Stimulated activated CD8-positive, alpha-beta memory T cell treated with anti-CD3 and anti-CD28 coated beads, Interleukin-15, amount 100 ng/mL, for 48 hours (primary cell): ENCODE measurements at regions not wholly inside any gene's neighbourhood (a gene's known extent, or its start where the extent isn't known, plus 50 kb on each side); places are given as distances from the start of the nearest gene placed in this dataset.

ENCODE experiments used
- DNase-seq, 2 donors: peaks; one replicate each; pipeline ENCODE4 v3.0.0-alpha.2; 2020; ENCODE audit warnings: low read depth in 2 of 2

- no peak for DNase-seq
Measured at GRCh38 chr13:33891196-33891742, 73.3 kb downstream of the RFC3 start.

- no peak for DNase-seq
Measured at GRCh38 chr13:33893559-33893958, 75.6 kb downstream of the RFC3 start.

GRCh38 chr13:33904431-33904830 lies 86.5 kb downstream of the RFC3 start:
- no peak for DNase-seq

GRCh38 chr13:33908116-33908515 lies 90.2 kb downstream of the RFC3 start:
- no peak for DNase-seq

- no peak for DNase-seq
Measured at GRCh38 chr13:33910255-33910654, 92.3 kb downstream of the RFC3 start.

- no peak for DNase-seq
Measured at GRCh38 chr13:33911521-33911920, 93.6 kb downstream of the RFC3 start.

- no peak for DNase-seq
Measured at GRCh38 chr13:33913829-33914228, 95.9 kb downstream of the RFC3 start.

- DNase-seq: no peak
Measured at GRCh38 chr13:33917190-33917589, 99.2 kb downstream of the RFC3 start.

- no peak for DNase-seq
Measured at GRCh38 chr13:33918199-33918932, 100.4 kb downstream of the RFC3 start.

- DNase-seq: no peak
Measured at GRCh38 chr13:33919120-33919519, 101.2 kb downstream of the RFC3 start.

GRCh38 chr13:33925563-33925962 lies 107.6 kb downstream of the RFC3 start:
- no peak for DNase-seq

- DNase-seq: no peak
Measured at GRCh38 chr13:33927315-33927714, 109.4 kb downstream of the RFC3 start.

- DNase-seq: no peak
Measured at GRCh38 chr13:33931397-33932311, 113.7 kb downstream of the RFC3 start.

- DNase-seq: no peak
Measured at GRCh38 chr13:33932769-33933406, 114.9 kb downstream of the RFC3 start.

- no peak for DNase-seq
Measured at GRCh38 chr13:33933810-33934209, 115.9 kb downstream of the RFC3 start.

GRCh38 chr13:33934343-33934742 lies 116.4 kb downstream of the RFC3 start:
- no peak for DNase-seq

- DNase-seq: no peak
Measured at GRCh38 chr13:33934951-33935371, 117.0 kb downstream of the RFC3 start.

- DNase-seq: no peak
Measured at GRCh38 chr13:33935969-33936368, 118.0 kb downstream of the RFC3 start.

- DNase-seq: no peak
Measured at GRCh38 chr13:33937373-33938098, 119.6 kb downstream of the RFC3 start.

GRCh38 chr13:33940256-33940655 lies 122.3 kb downstream of the RFC3 start:
- no peak for DNase-seq

- DNase-seq: no peak
Measured at GRCh38 chr13:33940898-33941297, 122.9 kb downstream of the RFC3 start.
